RWPE1 (cell line): ENCODE measurements at regions not wholly inside any gene's neighbourhood (a gene's known extent, or its start where the extent isn't known, plus 50 kb on each side); places are given as distances from the start of the nearest gene placed in this dataset.
"Not testable (repeated sequence)": the region's sequence is repeated elsewhere in the genome, so short reads cannot be mapped to it uniquely, and the experiment has no call there.

Experiments
- CTCF ChIA-PET: fragments of 350-600 bp; sonication (Branson Sonifier 250); formaldehyde crosslinking; extraction: SDS; loops from one replicate; lab custom pipeline; 2021; lab: Yijun Ruan, JAX
- POLR2A ChIA-PET: fragments of 400-600 bp; formaldehyde crosslinking; extraction: SDS; loops from one replicate; lab custom pipeline; 2020; ENCODE audit warnings: antibody characterized with exemption; ENCODE audit not compliant: low non-redundant PET; lab: Yijun Ruan, JAX
- DNase-seq: peaks from one replicate; pipeline ENCODE4 v3.0.0; 2012; ENCODE audit warnings: low spot score
- H3K27ac ChIP-seq: fragments of 450-650 bp; 2 replicates; pipeline ENCODE4 v1.5.1; 2017
- CTCF ChIP-seq: fragments of 450-650 bp; conservative IDR thresholded peaks from 2 replicates; pipeline ENCODE4 v1.5.1; 2017; ENCODE audit warnings: low read depth, mild to moderate bottlenecking

GRCh38 chr12:31896514-31897039 lies 62.6 kb upstream of the RESF1 start:
- no peak overlapping the region for H3K27ac ChIP-seq
- no peak for TF ChIP-seq CTCF
- ChIA-PET POLR2A (no interaction called here), CTCF (interaction anchor here (0.6 kb wide), 1 partner anchor 89 kb away, joined by 5 read pairs; no protein-coding TSS in a partner anchor)
- DNase-seq = no peak

GRCh38 chr12:31895449-31896150 lies 63.6 kb upstream of the RESF1 start:
- CTCF ChIA-PET = interaction anchor here (0.6 kb wide), 2 partner anchors 88 to 159 kb away, joined by 5 to 10 read pairs; no protein-coding TSS in a partner anchor
- POLR2A ChIA-PET = interaction anchor here (0.6 kb wide), 1 partner anchor 342 kb away, joined by 3 read pairs; no protein-coding TSS in a partner anchor
- H3K27ac ChIP-seq = no peak overlapping the region
- DNase-seq = no peak
- no peak for TF ChIP-seq CTCF

GRCh38 chr12:31890295-31891285 lies 68.6 kb upstream of the RESF1 start:
- POLR2A ChIA-PET = no interaction called here

GRCh38 chr12:31887109-31887811 lies 72.0 kb upstream of the RESF1 start:
- DNase-seq = no peak
- ChIA-PET CTCF (interaction anchor here (0.6 kb wide), 1 partner anchor 72 kb away, joined by 4 read pairs; the partner anchor contains the start of gene RESF1), POLR2A (no interaction called here)
- H3K27ac ChIP-seq = no peak overlapping the region
- TF ChIP-seq CTCF = no peak

More at GRCh38 chr12:31890295-31891285, 68.6 kb upstream of the RESF1 start:
- H3K27ac ChIP-seq = no peak overlapping the region
- no peak for TF ChIP-seq CTCF
- DNase-seq = no peak
- CTCF ChIA-PET = interaction anchor here (0.6 kb wide), 1 partner anchor 439 kb away, joined by 3 read pairs; no protein-coding TSS in a partner anchor

GRCh38 chr12:31882682-31883081 lies 76.5 kb upstream of the RESF1 start:
- H3K27ac ChIP-seq, POLR2A ChIA-PET, CTCF ChIA-PET, DNase-seq: not testable (repeated sequence)

- no peak for DNase-seq
- no peak for TF ChIP-seq CTCF
- H3K27ac ChIP-seq = no peak overlapping the region
- POLR2A ChIA-PET = no interaction called here
- CTCF ChIA-PET = no interaction called here
These were observed 78.9 kb upstream of the RESF1 start for GRCh38 chr12:31880340-31880739.
